Tibial nerve (tissue), 4 donors: ENCODE measurements at regions not wholly inside any gene's neighbourhood (a gene's known extent, or its start where the extent isn't known, plus 50 kb on each side); places are given as distances from the start of the nearest gene placed in this dataset.

Source experiments
- EP300 ChIP-seq, 2 donors: sonication (generic); formaldehyde crosslinking; IDR thresholded peaks; one replicate each; pipeline ENCODE4 v1.6.1; 2017; ENCODE audit warnings: antibody characterized with exemption in 2 of 2, mild to moderate bottlenecking in 1 of 2
- POLR2A ChIP-seq, 2 donors: fragments of 450-650 bp; IDR thresholded peaks; one replicate each; pipeline ENCODE4 v1.6.1; 2017; ENCODE audit warnings: antibody characterized with exemption in 2 of 2, mild to moderate bottlenecking in 2 of 2, moderate library complexity in 2 of 2
- TF ChIP-seq, protein P1 (sequence below), 5 experiments: fragments of 200-600 bp in 3 of 5; fragments of 450-650 bp in 2 of 5; sonication (generic) in 3 of 5; IDR thresholded peaks; one replicate each; pipeline ENCODE4 v1.5.1; 2016 to 2019; ENCODE audit warnings: antibody characterized with exemption in 5 of 5, mild to moderate bottlenecking in 3 of 5, moderate library complexity in 2 of 5

DNA sequence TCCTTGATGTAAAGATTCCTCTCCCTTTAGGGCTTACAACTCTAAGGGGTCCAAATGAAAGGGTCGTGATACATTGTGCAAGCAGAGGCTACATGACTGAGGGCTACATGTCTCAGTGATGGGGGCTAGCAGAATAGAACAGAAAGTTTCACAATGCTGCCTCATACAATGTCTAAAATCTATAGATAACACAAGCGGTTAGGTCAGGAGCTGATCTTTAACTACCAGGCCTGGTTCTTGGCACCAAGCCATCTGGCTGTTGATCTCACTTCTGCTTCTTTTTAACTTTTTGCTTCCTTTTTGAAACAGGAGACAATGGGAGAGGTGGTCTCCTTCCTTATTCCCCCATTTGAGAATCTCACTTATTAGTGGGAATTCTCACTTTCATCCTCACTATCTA is 710.2 kb downstream of the AMY1C start:
- TF ChIP-seq, protein P1, sequence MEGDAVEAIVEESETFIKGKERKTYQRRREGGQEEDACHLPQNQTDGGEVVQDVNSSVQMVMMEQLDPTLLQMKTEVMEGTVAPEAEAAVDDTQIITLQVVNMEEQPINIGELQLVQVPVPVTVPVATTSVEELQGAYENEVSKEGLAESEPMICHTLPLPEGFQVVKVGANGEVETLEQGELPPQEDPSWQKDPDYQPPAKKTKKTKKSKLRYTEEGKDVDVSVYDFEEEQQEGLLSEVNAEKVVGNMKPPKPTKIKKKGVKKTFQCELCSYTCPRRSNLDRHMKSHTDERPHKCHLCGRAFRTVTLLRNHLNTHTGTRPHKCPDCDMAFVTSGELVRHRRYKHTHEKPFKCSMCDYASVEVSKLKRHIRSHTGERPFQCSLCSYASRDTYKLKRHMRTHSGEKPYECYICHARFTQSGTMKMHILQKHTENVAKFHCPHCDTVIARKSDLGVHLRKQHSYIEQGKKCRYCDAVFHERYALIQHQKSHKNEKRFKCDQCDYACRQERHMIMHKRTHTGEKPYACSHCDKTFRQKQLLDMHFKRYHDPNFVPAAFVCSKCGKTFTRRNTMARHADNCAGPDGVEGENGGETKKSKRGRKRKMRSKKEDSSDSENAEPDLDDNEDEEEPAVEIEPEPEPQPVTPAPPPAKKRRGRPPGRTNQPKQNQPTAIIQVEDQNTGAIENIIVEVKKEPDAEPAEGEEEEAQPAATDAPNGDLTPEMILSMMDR (IDR thresholded peaks at IDR 0.05) = no peak
- TF ChIP-seq EP300 (IDR thresholded peaks at IDR 0.05) (no peak), POLR2A (IDR thresholded peaks at IDR 0.05) (no peak)
